T-helper 2 cell (primary cell): ENCODE measurements at regions not wholly inside any gene's neighbourhood (a gene's known extent, or its start where the extent isn't known, plus 50 kb on each side); places are given as distances from the start of the nearest gene placed in this dataset.
A peak's percentile ranks its signal among the peaks of the same experiment; 100 is the strongest.
"Not testable (repeated sequence)": the region's sequence is repeated elsewhere in the genome, so short reads cannot be mapped to it uniquely, and the experiment has no call there.

Experiments
- DNase-seq, 5 experiments: peaks; one replicate each; pipeline versions ENCODE4 v3.0.0 to v3.0.0-alpha.2; 2012 to 2022

- DNase-seq: no peak
Observed at GRCh38 chr21:19420565-19420964, 1017.0 kb upstream of the TMPRSS15 start.

DNA sequence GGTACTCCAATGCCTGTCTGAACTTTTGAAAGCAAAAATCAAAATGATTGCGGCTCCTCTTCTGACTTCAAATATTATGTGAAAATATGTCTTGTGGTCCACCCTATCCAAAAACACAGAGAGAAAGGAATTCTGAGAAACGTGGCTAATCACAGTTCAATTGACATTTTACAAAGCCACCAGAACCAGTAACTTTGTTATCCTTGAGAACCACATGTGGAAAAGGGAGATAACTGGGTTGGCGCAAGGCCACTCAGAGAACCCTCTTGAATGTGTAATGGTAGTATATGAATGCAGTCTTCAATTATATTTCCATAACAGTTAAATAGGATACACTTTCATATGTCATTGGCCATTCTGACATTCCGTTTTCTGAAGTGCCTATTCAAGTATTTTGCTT is 1030.0 kb upstream of the TMPRSS15 start:
- DNase-seq: no peak

GRCh38 chr21:19440792-19441655 is 1037.4 kb upstream of the TMPRSS15 start:
- no peak for DNase-seq

DNA sequence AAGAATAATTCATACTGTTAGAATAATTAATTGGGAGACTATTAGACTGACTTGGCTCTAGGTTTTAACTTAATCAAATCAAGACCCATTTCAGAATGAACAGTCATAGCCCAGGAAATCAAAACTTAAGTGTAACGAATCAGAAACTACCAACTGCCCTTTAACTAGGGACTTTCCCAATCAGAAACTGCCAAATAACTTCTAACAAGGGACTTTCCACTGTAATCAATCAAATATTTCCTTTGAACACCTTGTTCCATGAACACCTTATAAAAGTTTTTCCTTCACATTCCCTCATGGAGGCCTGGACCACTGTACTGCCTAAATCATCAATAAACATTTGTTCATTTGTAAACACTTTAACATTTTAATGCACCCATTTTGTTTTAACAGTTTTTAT is 1054.7 kb upstream of the TMPRSS15 start:
- peak in 1 of 5 experiments; percentile 4 for DNase-seq

DNA sequence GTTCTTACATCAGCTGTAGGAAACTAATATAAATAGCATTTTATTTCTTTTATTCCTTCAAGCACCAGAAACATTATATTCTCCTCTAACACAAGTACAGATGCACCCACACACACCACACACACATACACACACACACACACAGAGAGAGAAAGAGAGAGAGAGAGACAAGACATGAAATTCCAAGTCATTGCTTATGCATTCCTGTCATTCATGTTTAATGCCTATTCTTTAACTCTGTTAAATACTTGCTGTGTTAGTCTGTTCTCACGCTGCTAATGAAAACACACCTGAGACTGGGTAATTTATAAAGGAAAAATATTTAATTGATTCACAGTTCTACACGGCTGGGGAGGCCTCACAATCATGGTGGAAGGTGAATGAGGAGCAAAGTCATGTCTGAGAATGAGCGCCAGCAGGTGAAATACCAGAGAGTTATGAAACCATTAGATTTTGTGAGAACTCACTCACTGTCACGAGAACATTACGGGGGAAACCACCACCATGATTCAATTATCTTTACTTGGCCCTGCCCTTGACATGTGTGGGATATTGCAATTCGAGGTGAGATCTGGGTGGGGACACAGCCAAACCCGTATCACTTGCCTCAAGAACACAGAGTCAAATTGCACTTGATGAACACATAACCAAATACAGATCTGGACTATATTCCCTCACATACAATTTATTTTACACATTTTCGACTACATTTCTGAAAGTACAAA is 1058.1 kb upstream of the TMPRSS15 start:
- DNase-seq: no peak

DNA sequence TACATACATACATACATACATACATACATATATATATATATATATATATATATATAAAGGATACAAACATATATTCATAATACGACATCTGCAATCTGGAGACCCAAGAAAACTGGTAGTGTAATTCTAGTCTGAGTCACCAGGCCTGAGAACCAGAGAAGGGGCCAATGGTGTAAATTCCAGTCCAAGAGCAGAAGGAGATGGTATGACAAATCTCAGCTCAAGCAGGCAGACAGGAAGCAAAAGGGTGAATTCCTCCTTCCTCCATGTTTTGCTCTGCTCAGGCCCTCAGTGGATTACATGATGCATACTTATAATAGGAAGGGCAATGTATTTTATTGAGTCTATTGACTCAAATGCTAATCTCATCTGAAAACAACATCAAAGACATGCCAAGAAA is 1060.4 kb upstream of the TMPRSS15 start:
- no peak for DNase-seq

DNA sequence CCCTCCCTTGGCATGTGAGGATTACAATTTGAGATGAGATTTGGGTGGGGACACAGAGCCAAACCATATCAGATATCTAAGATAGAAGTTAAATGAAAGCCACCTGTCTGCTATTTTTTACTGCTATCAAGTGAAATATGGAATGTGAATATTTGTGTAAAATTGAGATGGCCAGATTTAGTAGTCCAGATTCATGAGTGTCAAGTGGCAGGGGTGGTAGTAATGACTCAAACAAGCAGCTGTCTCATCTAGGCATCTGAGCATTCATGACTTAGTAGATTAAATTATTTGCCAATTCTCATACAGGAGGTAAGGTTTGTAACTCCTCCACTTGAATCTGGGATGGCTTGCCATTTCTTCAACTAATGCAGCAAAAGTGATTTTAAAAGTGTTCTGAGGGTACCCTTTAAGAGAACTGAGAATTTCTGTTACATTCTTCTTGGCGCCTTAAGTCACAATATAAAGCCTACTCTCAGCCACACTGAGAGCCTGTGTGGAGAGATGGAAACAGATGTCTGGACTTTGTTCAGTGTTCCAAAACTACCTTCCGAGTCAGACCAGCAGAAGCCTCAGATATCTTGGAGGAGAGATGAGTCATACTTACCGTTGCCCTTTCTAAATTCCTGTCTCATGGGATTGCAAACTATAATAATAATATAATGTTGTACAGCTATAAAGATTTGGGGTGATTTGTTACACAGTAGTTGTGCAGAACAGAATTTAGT is 1065.6 kb upstream of the TMPRSS15 start:
- no peak for DNase-seq

- no peak for DNase-seq
Observed at GRCh38 chr21:19475525-19475924, 1071.9 kb upstream of the TMPRSS15 start.

GRCh38 chr21:19489930-19490329 is 1086.3 kb upstream of the TMPRSS15 start:
- no peak for DNase-seq

DNA sequence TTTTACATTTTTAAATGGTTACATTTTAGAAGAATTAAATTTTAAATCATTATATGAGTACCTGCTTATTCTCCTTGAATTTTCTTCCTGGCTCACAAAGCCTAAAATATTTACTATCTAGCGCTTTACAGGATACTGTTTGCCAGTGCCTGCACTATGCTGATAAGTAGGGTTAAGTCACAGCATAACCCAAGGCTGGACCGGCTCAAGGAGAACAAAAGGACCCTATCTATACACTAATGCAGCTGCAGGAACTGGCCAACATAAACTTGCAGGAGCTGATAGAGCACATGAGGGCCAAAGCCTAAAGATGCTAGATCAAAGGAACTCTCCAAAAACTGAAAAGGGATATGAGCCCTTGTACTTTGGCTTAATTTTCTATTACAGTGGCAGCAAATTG is 1086.9 kb upstream of the TMPRSS15 start:
- no peak for DNase-seq

GRCh38 chr21:19493437-19494241 is 1090.1 kb upstream of the TMPRSS15 start:
- not testable (repeated sequence) for DNase-seq

DNA sequence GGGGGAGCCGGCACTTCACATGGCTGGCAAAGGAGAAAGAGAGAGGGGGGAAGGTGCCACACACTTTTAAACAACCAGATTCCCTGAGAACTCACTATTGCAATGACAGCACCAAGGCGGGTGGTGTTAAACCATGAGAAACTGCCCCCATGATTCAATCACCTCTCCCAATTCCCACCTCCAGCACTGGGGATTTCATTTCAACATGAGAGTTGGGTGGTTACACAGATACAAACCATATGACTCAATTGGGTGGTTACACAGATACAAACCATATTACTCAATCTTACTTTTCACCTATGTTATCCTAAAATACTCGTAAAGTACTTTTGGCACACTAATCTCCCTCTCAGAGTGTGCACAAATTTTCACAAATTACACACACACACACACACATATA is 1097.5 kb upstream of the TMPRSS15 start:
- DNase-seq: no peak

DNA sequence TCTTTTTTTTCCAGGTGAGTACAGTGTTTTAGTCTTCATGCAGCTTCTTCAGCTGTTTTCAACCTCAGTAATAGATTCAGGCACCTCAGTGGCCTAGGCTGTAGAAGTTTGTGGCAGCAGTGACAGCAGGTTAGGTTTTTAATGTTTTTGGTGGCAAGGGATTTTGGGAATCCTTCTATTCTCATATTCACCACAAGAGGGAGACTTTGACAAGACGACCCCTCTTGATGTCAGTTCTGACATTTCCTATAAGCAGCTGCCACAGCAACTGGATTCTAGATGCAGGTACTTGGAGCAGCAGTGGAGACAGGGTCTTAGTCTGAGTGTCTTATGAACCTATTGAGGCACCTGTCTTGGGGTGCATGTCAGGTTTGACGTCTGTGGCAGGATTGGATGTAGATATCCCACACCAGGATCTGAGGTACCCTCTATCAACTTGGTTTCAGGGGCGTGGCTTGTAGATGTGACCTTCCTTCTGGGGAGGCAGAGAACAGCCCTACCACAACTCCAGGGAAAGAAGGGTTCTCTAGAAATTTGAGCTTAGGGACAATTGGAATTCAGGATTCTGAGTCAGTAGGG is 1104.2 kb upstream of the TMPRSS15 start:
- no peak for DNase-seq

- no peak for DNase-seq
Observed at GRCh38 chr21:19508442-19508841, 1104.9 kb upstream of the TMPRSS15 start.

GRCh38 chr21:19508844-19509243 is 1105.3 kb upstream of the TMPRSS15 start:
- no peak for DNase-seq

GRCh38 chr21:19510057-19510456 is 1106.5 kb upstream of the TMPRSS15 start:
- no peak for DNase-seq

- no peak for DNase-seq
Observed at GRCh38 chr21:19510653-19511052, 1107.1 kb upstream of the TMPRSS15 start.

- no peak for DNase-seq
Observed at GRCh38 chr21:19522381-19522780, 1118.8 kb upstream of the TMPRSS15 start.

DNA sequence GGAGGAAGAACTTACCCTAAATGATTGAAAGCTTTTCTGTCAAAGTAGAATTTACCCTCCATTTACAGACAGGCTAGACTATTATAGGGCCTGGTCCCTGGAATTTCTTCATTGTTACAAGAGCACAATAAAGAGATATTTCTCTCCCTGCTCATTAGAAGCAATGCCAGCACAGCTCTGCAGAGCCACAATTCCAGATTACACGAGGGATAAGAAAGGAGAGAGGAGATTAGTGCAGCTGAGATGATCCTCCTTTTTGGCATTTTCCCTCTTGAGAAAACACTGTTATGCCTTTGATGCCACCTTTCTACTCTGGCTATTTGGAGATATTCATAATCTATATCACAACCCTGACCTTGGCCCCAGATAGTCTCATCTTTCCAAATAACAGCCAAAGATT is 1119.5 kb upstream of the TMPRSS15 start:
- DNase-seq: no peak

DNA sequence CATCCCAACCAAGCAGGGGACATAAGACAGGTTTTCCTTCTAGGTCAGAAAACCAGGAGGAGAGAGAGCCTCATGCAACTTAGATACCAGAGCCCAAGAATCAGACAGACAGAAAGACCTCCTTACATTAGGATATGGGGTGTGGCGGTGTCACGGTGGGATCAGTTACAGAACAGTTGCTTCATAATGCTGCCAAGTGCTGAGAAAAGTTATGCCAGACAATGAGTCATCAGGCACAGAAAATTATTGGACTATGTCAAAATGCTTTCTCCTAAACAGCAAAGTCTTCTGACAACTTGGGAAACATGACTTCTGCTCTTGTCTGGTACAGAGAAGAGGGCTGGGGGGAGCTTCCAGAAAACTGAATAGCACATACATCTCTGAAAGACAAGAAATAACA is 1120.2 kb upstream of the TMPRSS15 start:
- no peak for DNase-seq

- no peak for DNase-seq
Observed at GRCh38 chr21:19529031-19529430, 1125.4 kb upstream of the TMPRSS15 start.

DNA sequence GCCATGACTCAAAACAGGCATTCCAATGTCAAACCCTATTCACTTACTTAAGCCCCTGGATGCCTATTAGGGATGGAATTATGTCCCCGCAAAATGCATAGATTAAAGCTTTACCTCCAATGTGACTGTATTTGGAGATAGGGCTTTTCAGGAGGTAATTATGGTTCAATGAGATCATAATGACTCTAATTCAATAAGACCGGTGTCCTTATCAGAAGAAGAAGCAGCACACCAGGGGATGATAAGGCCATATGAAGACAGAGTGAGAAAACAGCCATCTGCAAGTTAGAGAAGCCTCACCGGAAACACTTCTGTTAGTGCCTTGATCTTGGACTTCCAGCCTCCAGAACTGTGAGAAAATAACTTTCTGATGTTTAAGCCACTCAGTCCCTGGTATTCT is 1131.8 kb upstream of the TMPRSS15 start:
- DNase-seq: no peak
